SKM-1 treated with dmso at 0.1 percent for 144 hours (cell line): ENCODE measurements at regions not wholly inside any gene's neighbourhood (a gene's known extent, or its start where the extent isn't known, plus 50 kb on each side); places are given as distances from the start of the nearest gene placed in this dataset.

Experiments used
- DNase-seq: peaks from one replicate; lab custom pipeline; 2025; ENCODE audit not compliant: unreplicated experiment; lab: John Stamatoyannopoulos, UW

GRCh38 chr3:130259166-130259874, 86.2 kb upstream of the COL6A5 start:
- DNase-seq: no peak

- no peak for DNase-seq
Measured at GRCh38 chr3:130260918-130261317, 84.6 kb upstream of the COL6A5 start.

- DNase-seq: no peak
Measured at GRCh38 chr3:130263708-130264107, 81.8 kb upstream of the COL6A5 start.

GRCh38 chr3:130266817-130267216, 78.7 kb upstream of the COL6A5 start:
- DNase-seq: no peak

GRCh38 chr3:130276203-130276803, 69.2 kb upstream of the COL6A5 start:
- peak; percentile 53 for DNase-seq

- DNase-seq: no peak
Measured at GRCh38 chr3:130288670-130289069, 56.8 kb upstream of the COL6A5 start.

GRCh38 chr3:130291148-130291547, 54.3 kb upstream of the COL6A5 start:
- no peak for DNase-seq

GRCh38 chr3:130293247-130293646, 52.2 kb upstream of the COL6A5 start:
- no peak for DNase-seq
